ENCODE measurements at regions not wholly inside any gene's neighbourhood (a gene's known extent, or its start where the extent isn't known, plus 50 kb on each side); places are given as distances from the start of the nearest gene placed in this dataset.

DNA sequence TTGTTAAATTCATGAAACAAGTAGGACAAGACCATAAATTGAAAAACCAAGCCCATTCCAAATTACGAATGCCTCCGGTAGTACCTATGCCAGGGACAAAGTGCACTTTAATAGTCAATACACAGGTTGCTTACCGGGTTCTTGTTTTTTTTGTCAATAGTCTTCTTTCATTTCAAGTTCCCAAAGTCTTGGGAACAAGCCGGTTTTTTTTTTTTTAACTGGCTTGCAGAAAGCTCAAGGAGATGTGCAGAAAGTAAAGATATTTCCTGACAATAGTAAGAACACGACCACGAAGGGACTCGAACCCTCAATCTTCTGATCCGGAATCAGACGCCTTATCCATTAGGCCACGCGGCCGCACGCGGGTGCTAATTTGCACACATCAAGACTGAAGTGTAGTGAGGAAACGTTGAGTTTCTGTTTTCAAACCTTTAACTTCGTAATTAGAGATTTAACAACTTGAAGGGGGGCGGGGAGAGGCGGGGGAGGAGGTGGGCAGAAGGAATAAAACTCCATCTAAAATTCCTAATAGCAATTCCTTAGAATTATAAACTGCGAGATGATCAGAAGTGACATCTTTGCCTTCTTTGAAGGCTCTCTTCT lies 181.0 kb downstream of the TRIM27 start:
- DNase-seq (ENCODE audit: low read depth) (peak; percentile 30), FAIRE-seq (no peak)
- no peaks in the 10 kb centered on the region for H4K20me1 ChIP-seq (ENCODE audit: insufficient read depth, low read length)
- peak overlapping the region; percentile 35 for H3K4me2 ChIP-seq (ENCODE audit: low read length)
- no peaks in the 10 kb centered on the region for H3K36me3 Mint-ChIP-seq (ENCODE audit: low read depth, unreplicated experiment)
- H3K9ac ChIP-seq (ENCODE audit: low read length) = no peak overlapping the region
- H3K4me1 Mint-ChIP-seq (ENCODE audit: low read depth, unreplicated experiment) = peaks cover 4% of the 10 kb centered on the region
- H3K36me3 ChIP-seq (ENCODE audit: insufficient read depth, low read length) = no peaks in the 10 kb centered on the region
- H3K27me3 Mint-ChIP-seq (ENCODE audit: low read depth, unreplicated experiment) = peaks cover 34% of the 10 kb centered on the region
- peaks cover 4% of the 10 kb centered on the region for H3K9me3 ChIP-seq (ENCODE audit: insufficient read depth, low read depth, low read length)
- H3K27ac ChIP-seq (ENCODE audit: low read depth, low read length) = no peak overlapping the region
- H3K9me3 Mint-ChIP-seq (ENCODE audit: unreplicated experiment) = no peaks in the 10 kb centered on the region
- H3K4me3 Mint-ChIP-seq (ENCODE audit: unreplicated experiment) = peak overlapping the region; percentile 76
- H3K4me1 ChIP-seq (ENCODE audit: insufficient read depth, low read length) = no peaks in the 10 kb centered on the region
- H3K27ac Mint-ChIP-seq (ENCODE audit: unreplicated experiment) = no peak overlapping the region
- TF ChIP-seq EZH2 (IDR thresholded peaks at IDR 0.05; ENCODE audit: insufficient read depth, low read length) = no peak
- TF ChIP-seq, protein P1, sequence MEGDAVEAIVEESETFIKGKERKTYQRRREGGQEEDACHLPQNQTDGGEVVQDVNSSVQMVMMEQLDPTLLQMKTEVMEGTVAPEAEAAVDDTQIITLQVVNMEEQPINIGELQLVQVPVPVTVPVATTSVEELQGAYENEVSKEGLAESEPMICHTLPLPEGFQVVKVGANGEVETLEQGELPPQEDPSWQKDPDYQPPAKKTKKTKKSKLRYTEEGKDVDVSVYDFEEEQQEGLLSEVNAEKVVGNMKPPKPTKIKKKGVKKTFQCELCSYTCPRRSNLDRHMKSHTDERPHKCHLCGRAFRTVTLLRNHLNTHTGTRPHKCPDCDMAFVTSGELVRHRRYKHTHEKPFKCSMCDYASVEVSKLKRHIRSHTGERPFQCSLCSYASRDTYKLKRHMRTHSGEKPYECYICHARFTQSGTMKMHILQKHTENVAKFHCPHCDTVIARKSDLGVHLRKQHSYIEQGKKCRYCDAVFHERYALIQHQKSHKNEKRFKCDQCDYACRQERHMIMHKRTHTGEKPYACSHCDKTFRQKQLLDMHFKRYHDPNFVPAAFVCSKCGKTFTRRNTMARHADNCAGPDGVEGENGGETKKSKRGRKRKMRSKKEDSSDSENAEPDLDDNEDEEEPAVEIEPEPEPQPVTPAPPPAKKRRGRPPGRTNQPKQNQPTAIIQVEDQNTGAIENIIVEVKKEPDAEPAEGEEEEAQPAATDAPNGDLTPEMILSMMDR (IDR thresholded peaks at IDR 0.05; ENCODE audit: insufficient read depth, low read depth, low read length) = no peak
- H2AFZ ChIP-seq (ENCODE audit: low read depth, low read length) = no peak overlapping the region
- no peak overlapping the region for H3K4me3 ChIP-seq (ENCODE audit: insufficient read depth, low read depth, low read length)
- H3K27me3 ChIP-seq (ENCODE audit: insufficient read depth, low read length) = peaks cover 21% of the 10 kb centered on the region
- no peaks in the 10 kb centered on the region for H3K79me2 ChIP-seq (ENCODE audit: insufficient read depth, low read length)

DNA sequence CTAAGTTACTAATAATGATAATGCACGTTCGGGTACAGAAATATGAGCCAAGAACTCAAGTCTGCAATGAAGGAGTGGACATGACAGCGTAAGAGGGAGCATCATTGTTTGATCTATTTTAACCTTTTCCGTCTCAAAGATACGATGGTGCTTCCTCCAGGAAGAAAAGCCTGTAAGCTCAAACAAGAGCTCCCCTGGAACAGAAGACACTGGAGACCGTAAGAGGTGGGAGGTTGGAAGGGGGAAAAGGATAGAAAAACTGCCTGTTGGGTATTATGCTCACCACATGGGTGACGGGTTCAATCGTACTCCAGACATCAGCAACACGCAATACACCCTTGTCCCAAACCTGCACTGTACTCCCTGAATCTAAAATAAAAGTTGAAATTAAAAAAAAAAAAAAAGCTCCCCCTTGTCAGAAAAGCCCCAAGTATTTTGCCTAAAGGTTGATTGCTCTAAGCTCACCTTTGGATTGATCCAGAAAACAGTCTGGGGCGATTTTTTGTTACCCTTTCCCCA lies 180.5 kb downstream of the TRIM27 start:
- no peaks in the 10 kb centered on the region for H3K79me2 ChIP-seq (ENCODE audit: insufficient read depth, low read length)
- H3K4me1 ChIP-seq (ENCODE audit: insufficient read depth, low read length) = no peaks in the 10 kb centered on the region
- no peak overlapping the region for H3K27ac ChIP-seq (ENCODE audit: low read depth, low read length)
- Mint-ChIP-seq H3K4me1 (ENCODE audit: low read depth, unreplicated experiment) (peaks cover 4% of the 10 kb centered on the region), H3K27ac (ENCODE audit: unreplicated experiment) (no peak overlapping the region), H3K36me3 (ENCODE audit: low read depth, unreplicated experiment) (no peaks in the 10 kb centered on the region), H3K4me3 (ENCODE audit: unreplicated experiment) (peak overlapping the region; percentile 76), H3K27me3 (ENCODE audit: low read depth, unreplicated experiment) (peaks cover 29% of the 10 kb centered on the region), H3K9me3 (ENCODE audit: unreplicated experiment) (no peaks in the 10 kb centered on the region)
- no peak overlapping the region for H2AFZ ChIP-seq (ENCODE audit: low read depth, low read length)
- H3K27me3 ChIP-seq (ENCODE audit: insufficient read depth, low read length) = peaks cover 16% of the 10 kb centered on the region
- H3K36me3 ChIP-seq (ENCODE audit: insufficient read depth, low read length) = no peaks in the 10 kb centered on the region
- H3K4me2 ChIP-seq (ENCODE audit: low read length) = peak overlapping the region; percentile 35
- H3K9ac ChIP-seq (ENCODE audit: low read length) = no peak overlapping the region
- no peak overlapping the region for H3K4me3 ChIP-seq (ENCODE audit: insufficient read depth, low read depth, low read length)
- H4K20me1 ChIP-seq (ENCODE audit: insufficient read depth, low read length) = no peaks in the 10 kb centered on the region
- FAIRE-seq = no peak
- TF ChIP-seq, protein P1 (IDR thresholded peaks at IDR 0.05; ENCODE audit: insufficient read depth, low read depth, low read length) = no peak
- TF ChIP-seq EZH2 (IDR thresholded peaks at IDR 0.05; ENCODE audit: insufficient read depth, low read length) = no peak
- DNase-seq (ENCODE audit: low read depth) = no peak
- peaks cover 4% of the 10 kb centered on the region for H3K9me3 ChIP-seq (ENCODE audit: insufficient read depth, low read depth, low read length)

DNA sequence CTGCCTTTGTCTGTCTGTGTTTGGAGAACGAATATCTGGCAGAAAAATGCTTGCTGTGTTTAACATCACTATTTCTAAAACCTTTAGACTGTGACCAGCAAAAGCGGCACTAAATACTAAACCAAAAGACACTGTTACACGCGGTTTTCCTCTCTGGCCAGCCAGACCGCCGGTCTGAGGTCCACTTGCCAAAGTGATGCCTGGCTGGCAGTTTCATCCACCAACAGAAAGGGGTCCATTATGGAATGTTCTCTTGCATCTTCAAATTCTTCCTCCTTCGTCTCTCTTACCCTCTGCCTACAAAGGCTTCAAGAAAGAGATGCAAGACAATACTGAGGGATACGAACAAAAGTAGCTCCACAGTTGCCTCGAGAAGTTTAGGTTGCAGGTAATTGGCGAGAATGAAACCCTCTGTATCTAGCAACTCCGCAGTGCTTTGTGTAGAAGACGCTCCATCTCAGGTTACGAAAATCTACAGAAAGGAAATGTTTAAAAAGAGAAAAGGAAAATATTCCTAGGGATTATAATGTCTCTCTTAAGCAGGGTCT lies 176.6 kb downstream of the TRIM27 start:
- peaks cover 5% of the 10 kb centered on the region for H3K27me3 ChIP-seq (ENCODE audit: insufficient read depth, low read length)
- H3K4me2 ChIP-seq (ENCODE audit: low read length) = peak overlapping the region; percentile 70
- Mint-ChIP-seq H3K4me1 (ENCODE audit: low read depth, unreplicated experiment) (peaks cover 2% of the 10 kb centered on the region), H3K27me3 (ENCODE audit: low read depth, unreplicated experiment) (peaks cover 16% of the 10 kb centered on the region), H3K36me3 (ENCODE audit: low read depth, unreplicated experiment) (no peaks in the 10 kb centered on the region), H3K27ac (ENCODE audit: unreplicated experiment) (peak overlapping the region; percentile 30), H3K4me3 (ENCODE audit: unreplicated experiment) (peak overlapping the region; percentile 88), H3K9me3 (ENCODE audit: unreplicated experiment) (no peaks in the 10 kb centered on the region)
- H3K9me3 ChIP-seq (ENCODE audit: insufficient read depth, low read depth, low read length) = no peaks in the 10 kb centered on the region
- H4K20me1 ChIP-seq (ENCODE audit: insufficient read depth, low read length) = no peaks in the 10 kb centered on the region
- no peaks in the 10 kb centered on the region for H3K4me1 ChIP-seq (ENCODE audit: insufficient read depth, low read length)
- H3K4me3 ChIP-seq (ENCODE audit: insufficient read depth, low read depth, low read length) = peak overlapping the region; percentile 41
- TF ChIP-seq, protein P1 (IDR thresholded peaks at IDR 0.05; ENCODE audit: insufficient read depth, low read depth, low read length) = no peak
- TF ChIP-seq EZH2 (IDR thresholded peaks at IDR 0.05; ENCODE audit: insufficient read depth, low read length) = no peak
- no peak for DNase-seq (ENCODE audit: low read depth)
- no peak overlapping the region for H3K9ac ChIP-seq (ENCODE audit: low read length)
- FAIRE-seq = no peak
- H3K27ac ChIP-seq (ENCODE audit: low read depth, low read length) = no peak overlapping the region
- H3K79me2 ChIP-seq (ENCODE audit: insufficient read depth, low read length) = no peaks in the 10 kb centered on the region
- no peaks in the 10 kb centered on the region for H3K36me3 ChIP-seq (ENCODE audit: insufficient read depth, low read length)
- peak overlapping the region; percentile 6 for H2AFZ ChIP-seq (ENCODE audit: low read depth, low read length)
